Gastroesophageal sphincter (tissue), 3 donors: ENCODE measurements at regions not wholly inside any gene's neighbourhood (a gene's known extent, or its start where the extent isn't known, plus 50 kb on each side); places are given as distances from the start of the nearest gene placed in this dataset.

Source experiments
- POLR2A ChIP-seq, 2 donors: fragments of 450-650 bp; IDR thresholded peaks; one replicate each; pipeline ENCODE4 v1.6.1; 2017; ENCODE audit warnings: antibody characterized with exemption in 2 of 2, mild to moderate bottlenecking in 2 of 2, moderate library complexity in 1 of 2
- POLR2AphosphoS5 ChIP-seq: sonication (generic); formaldehyde crosslinking; IDR thresholded peaks from one replicate; pipeline ENCODE4 v1.6.1; 2017; ENCODE audit warnings: antibody characterized with exemption
- TF ChIP-seq, protein P1 (sequence below), 4 experiments: fragments of 200-600 bp in 2 of 4; fragments of 450-650 bp in 2 of 4; sonication (generic) in 1 of 4; IDR thresholded peaks; one replicate each; pipeline ENCODE4 v1.5.1; 2017 to 2019; ENCODE audit warnings: antibody characterized with exemption in 4 of 4, mild to moderate bottlenecking in 2 of 4, moderate library complexity in 2 of 4

DNA sequence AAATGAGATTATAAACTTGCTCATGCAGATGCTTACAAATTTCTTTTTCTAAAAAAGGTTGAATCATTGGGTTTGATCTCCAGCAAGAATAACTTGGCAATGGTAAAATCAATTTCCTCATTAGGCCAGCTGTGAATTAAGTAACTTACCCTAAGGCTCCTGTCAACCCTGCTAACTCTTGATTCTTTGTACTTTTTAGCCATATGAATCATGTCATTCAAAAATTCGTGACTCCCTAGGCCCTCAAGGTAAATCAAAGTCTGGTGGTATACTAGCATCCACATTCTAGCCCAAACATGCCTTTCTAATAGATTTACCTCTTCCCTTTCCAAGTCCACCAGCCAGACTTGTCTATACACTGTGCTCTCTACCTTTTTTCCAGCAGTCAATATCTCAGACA is 420.8 kb upstream of the BRINP1 start:
- TF ChIP-seq POLR2A (IDR thresholded peaks at IDR 0.05), result no peak
- TF ChIP-seq, protein P1, sequence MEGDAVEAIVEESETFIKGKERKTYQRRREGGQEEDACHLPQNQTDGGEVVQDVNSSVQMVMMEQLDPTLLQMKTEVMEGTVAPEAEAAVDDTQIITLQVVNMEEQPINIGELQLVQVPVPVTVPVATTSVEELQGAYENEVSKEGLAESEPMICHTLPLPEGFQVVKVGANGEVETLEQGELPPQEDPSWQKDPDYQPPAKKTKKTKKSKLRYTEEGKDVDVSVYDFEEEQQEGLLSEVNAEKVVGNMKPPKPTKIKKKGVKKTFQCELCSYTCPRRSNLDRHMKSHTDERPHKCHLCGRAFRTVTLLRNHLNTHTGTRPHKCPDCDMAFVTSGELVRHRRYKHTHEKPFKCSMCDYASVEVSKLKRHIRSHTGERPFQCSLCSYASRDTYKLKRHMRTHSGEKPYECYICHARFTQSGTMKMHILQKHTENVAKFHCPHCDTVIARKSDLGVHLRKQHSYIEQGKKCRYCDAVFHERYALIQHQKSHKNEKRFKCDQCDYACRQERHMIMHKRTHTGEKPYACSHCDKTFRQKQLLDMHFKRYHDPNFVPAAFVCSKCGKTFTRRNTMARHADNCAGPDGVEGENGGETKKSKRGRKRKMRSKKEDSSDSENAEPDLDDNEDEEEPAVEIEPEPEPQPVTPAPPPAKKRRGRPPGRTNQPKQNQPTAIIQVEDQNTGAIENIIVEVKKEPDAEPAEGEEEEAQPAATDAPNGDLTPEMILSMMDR (IDR thresholded peaks at IDR 0.05), result no peak
- TF ChIP-seq POLR2AphosphoS5, result no peak
